NCI-H524 (cell line): ENCODE measurements at regions not wholly inside any gene's neighbourhood (a gene's known extent, or its start where the extent isn't known, plus 50 kb on each side); places are given as distances from the start of the nearest gene placed in this dataset.
"Not testable (repeated sequence)": the region's sequence is repeated elsewhere in the genome, so short reads cannot be mapped to it uniquely, and the experiment has no call there.

Source experiments
- DNase-seq, 2 experiments: peaks; one replicate each; lab custom pipeline; 2025; lab: John Stamatoyannopoulos, UW

DNA sequence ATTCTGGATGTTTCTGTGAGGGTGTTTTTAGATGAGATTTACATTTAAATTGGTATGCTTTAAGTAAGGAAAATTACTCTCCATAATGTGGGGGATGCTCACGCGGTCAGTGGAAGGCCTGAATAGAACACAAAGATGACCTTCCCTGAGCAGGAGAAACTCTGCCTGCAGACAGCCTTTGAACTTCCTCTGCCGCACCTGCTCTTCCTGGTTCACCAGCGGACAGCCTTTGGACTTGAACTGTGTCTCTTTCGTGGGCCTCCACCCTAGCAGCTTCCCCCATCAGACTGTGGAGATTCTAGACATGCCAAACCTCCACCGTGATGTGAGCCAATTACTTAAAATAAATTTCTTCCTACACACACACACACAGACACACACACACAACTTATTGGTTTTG lies 210.7 kb downstream of the EFCAB11 start:
- no peak for DNase-seq

DNA sequence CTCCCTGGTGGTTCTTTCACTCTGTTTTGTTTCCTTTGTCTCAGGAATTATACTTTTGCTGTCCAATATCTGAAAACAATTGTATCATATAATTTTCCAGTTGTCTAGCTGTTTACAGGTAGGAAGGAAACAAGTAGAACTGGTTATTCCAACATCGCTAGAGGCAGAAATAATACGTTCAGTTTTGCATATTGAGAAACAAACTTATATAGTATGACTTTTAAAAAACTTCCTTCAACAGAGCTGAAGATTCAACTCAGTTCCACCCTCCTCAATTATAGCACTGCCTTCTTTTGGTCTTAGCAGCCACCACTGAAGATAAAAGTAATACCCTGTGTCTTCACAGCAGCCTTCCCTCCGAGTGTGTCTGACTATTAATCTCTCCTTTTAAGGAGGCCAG lies 214.3 kb downstream of the EFCAB11 start:
- DNase-seq, result no peak

DNA sequence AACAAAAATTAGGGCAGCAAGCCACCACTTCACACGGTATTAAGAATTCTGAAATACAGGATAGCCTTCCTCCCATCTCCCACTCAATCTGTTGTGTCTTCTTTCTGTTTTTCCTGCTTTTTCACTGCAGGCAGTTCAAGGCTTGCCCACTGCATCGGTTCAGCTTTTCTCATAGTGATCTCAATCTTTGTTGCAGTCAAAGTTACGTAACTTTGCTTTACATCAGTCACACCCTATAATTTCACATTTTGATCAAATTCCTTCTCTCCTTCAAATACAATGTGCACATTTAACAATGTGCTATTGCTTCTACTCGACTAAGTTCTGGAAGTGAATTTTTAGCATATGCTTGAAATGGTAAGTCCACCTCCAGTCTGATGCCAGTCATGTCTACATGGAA lies 217.6 kb downstream of the EFCAB11 start:
- no peak for DNase-seq

DNA sequence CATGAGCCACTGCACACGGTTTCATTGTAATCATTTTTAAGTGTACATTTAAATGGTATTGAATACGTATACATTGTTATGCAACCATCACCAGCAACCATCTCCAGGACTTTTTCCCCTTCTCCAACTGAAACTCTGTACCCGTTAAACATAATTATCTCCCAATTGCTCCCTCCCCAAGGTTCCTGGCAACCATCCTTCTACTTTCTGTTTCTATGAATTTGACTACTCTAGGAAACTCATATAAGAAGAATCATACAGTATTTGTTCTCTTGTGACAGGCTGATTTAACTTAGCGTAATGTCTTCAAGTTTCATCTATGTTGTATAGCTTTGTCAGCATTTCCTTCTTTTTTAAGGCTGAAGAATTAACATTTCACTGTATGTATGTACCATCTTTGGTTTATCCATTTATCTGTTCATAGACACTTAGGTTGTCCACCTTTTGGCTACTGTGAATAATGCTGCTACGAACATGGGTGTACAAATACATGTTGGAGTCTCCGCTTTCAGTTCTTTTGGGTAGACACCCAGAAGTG lies 223.1 kb downstream of the EFCAB11 start:
- DNase-seq, result no peak

DNA sequence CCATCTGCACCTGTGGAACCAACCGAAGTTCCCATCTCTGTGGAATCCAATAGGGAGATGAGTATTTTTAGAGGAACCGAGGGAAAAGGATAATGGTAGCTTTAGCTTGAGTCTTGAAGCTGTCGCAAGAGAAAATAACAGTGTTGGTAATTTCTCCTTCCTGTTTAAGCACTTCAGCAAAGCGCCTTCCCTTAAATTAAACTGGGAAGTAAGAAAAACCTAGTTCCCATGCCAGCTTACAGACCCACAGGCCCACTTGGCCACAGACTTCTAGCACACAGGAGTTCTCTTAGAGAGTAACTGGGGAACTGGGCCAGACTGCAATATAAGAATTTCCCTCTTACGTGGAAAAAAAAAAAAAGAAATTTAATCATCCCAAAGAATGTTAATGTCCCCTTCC lies 223.8 kb downstream of the EFCAB11 start:
- no peak for DNase-seq

DNA sequence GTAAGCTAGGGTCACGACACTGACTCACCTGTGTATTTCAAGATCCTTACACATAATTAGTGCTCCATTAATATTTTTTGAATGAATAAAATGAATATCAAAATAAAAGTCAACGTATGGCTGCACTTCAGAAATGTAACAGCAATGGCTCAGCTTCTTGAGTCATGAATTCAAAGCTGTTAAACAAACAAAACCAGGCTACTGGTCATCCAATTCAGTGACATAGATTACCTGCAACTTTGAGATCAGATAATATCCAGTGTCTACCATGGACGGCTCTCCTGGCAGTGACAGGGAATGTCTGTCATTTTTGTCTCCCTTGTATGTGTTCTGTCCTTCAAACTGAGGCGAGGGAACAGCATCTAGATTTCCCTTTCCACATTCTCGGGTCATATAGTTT lies 225.6 kb downstream of the EFCAB11 start:
- no peak for DNase-seq

DNA sequence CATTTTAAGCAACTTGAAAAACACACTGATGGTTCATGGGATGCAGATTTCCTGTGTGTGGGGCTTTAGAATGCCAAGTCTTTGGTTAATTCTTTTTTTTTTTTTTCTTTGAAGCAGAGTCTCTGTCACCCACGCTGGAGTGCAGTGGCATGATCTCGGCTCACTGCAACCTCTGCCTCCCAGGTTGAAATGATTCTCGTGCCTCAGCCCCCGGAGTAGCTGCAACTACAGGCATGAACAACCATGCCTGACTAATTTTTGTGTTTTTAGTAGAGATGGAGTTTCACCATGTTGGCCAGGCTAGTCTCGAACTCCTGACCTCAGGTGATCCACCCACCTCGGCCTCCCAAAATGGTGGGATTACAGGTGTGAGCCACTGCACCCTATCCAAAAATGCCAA lies 228.3 kb downstream of the EFCAB11 start:
- DNase-seq, result not testable (repeated sequence)

DNA sequence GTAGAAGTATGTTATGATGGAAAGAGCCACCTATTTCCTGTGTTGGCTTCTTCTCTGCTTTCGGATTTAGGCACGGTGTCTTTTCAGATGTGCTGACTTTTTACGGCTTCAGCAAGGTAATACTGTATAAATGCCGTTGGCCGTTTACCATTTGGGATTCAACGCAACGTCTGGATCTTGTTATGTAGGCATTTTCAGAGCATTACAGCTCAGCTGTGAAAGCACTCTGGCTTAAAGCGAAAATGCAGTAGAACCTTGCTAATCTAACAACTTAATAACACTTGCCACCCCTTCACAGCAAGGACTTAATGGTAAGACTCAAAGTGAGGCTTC lies 229.9 kb downstream of the EFCAB11 start:
- DNase-seq, result no peak

DNA sequence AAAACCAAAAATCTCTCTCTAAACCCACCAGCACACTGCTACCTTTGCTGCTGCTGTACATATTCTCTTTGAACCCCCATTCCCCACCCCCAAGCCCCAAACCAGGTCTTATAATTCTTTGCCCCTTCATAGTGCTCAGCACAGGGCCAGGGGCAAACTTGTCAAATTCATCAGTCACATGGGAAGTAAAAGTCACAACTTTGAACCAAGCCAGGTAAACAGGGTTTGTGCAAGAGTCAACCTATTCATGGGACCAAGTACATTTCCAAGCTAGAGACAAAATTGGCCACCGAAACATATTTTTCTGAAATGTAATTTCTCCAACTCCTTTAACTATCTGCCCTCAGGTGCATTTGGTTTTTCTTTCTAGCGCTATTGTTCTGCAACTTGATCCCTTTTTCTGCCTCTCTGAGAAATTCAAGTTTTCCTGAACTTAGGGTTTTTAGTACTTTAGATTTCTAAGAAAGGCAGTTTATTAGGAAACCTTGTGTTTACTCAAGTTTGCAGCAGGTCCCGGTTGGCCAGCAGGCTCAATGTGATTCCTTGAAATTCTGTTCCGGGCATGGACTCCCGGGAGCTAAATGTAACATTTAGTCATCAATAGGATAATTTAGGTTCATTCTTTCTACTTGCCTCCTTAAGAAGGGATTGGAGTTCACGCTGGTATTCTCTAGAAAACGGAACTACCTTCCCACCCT lies 230.5 kb downstream of the EFCAB11 start:
- DNase-seq, result no peak

DNA sequence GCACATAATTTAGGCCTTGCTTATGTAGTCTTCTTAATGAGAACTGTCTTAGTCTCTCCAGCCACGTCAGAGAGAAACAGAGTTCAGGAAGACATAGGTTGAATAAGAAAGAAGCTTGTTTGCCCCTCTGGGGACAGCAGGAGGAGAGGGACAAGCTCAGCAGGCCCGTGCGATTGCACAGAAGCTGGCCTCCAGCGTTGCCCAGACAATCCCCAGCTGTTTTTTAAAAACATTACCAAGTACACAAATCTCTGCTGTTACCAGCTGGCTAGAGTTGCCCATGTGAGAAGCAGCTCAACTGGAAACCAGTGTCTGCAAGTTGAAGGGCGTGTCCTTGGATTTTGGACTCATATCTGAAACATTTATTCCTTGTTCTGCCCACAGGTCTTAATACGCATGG lies 232.6 kb downstream of the EFCAB11 start:
- peak in 1 of 2 experiments; percentile 35 for DNase-seq

DNA sequence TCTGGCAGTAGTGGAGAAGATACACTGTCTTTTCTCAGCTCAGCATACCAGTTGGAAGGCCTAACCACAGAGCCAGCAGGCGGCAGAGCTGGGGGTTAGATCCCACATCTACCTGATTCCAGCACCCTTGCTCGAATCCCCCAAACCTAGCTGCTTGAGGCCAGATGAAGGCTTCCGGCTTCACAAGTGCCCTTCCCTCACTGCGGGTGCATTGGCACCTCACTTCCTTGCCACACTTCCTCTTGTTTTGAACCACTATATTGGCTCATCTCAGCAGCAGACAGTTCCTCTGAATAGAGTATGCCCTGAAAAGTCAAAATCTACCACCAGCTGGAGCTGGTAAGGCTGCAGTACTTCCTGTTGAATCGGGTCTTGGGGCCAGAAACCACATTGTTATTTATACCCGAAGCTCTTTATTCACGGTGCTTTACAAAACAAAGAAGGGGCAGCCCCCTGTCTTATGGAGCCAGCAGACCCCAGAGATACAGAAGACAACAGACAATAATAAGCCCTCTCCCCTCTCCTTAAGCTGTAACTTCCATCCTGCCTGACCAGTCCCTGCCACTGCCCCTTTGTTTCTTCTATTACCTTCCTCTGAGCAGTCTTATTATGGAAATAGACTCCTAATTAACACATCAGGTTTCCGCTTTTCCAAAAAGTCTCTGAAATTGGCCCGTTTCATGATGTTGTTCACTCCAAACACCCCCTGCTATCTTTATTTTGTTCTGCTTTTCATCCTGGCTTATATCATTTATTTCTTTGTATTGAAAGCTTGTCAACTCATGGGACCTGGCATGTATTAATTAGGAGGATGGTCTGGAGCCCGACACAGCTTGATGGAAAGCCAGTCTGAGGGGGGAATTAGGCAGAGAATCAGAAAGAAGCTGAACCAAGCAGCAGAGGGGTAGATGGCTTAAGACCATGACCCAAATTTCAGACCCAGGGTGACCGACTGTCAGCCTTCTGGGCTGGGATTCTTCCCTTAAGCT lies 233.5 kb downstream of the EFCAB11 start:
- DNase-seq, result no peak

DNA sequence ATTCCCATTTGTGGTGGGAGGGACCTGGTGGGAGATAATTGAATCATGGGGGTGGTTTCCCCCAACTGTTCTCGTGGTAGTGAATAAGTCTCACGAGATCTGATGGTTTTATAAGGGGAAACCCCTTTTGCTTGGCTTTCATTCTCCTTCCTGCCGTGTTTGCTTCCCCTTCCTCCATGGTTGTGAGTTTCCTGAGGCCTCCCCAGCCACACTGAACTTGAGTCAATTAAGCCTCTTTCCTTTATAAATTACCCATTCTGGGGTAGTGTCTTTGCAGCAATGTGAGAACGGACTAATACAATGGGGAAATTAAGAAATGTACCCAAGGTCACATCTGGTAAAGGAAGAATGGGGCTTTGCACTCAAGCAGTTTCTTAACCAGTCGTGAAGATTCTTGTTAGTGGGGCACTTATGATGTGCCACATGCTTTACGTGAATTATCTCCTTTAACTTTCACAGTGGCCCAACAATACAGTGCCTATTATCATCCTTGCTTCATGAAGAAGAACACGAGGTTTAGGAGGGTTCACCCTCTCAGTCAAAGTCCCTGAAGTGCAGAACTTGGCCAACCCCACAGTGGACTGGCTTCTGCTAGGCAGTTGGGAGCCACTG lies 234.3 kb downstream of the EFCAB11 start:
- DNase-seq, result no peak

DNA sequence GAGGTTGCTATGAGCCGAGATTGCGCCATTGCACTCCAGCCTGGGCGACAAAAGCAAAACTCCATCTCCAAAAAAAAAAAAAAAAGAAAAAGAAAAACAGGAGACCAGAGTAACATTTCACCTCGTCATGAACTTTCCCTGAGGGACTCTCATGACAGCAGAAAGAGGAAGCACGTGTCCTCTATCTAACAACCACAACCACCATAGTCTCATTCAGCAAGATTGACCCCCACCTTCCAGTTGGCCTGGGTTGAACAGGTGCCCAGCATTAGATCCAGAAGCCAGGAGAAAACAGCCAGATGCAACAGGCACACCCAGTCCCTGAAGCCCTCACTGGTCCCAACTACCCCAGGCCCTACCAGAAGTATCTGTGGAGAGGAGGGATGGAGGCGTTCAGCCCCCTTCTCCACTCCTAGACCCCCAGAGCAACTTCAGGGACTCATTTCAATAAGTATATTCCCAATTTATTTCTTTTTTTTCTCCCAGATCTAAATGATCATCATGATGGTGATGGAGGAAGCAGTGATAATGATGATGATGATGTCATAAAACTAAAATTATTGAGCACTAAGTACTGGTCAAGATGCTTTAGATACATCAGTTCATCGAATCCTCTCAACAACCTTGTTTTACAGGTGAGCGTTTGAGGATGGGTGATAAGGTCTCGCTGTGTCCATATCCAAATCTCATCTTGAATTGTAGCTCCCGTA lies 235.0 kb downstream of the EFCAB11 start:
- no peak for DNase-seq

DNA sequence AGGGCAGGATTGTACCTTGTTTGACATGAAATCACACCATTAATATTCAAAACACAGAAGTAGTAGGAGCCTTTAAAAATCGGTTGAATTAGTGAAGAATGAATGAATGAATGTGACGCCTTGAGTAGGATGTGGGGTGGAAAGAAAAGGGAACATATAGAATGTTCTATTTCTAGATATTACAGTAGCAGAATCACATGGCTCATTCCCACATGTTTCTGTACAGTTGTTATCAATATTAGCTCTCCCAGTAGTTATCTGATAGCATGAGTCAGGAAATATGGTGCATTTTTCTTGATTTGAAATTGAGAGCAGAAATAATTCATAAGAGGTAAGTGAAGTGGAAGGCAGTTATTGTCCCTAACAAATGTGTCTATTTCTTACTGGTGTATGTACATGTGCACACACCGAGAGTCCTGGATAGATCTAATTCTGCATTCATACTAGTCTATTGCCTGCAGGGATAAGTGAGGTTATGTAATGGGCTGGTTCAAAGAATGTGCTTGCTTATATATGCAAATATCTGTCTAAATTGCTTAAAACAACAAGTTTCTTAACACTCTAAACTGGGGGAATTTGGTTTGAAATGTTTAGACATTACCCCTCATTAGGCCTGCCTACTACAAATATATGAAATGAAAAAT lies 245.4 kb downstream of the EFCAB11 start:
- no peak for DNase-seq

DNA sequence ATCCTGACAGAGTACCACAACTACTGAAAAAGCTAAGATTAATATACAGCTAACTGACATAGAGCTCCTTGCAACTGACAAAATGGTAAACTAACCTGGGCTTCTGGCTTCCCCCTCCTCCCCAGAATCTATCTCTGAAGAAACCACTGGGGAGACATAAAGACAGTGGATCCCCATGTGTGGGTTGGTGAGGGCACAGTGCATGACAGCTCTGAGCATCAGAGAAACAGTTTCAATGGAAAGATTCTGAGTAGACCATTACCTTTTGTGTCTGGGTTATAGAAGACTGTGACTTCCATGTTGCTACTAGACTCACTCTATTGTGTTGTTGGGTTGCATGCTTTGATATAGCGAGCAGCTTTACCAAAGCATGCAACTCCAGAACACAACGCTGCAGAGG lies 247.4 kb downstream of the EFCAB11 start:
- no peak for DNase-seq

DNA sequence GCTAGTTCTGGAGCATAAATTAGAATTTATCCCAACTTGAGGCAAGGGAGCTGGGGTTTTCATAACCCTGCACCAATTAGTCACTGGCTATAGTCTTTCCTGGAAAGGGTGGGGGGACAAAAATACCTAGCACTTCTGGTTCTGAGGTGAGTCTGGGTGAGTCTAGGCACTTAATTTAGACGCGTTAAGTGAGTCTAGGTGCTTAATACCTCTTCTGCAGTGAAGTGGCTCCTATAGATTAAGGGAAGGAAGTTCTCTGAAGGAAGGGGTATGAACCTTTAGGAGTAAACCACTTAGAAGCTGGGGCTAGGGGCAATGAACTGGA lies 251.7 kb downstream of the EFCAB11 start:
- peak; percentile 36 to 44 for DNase-seq

DNA sequence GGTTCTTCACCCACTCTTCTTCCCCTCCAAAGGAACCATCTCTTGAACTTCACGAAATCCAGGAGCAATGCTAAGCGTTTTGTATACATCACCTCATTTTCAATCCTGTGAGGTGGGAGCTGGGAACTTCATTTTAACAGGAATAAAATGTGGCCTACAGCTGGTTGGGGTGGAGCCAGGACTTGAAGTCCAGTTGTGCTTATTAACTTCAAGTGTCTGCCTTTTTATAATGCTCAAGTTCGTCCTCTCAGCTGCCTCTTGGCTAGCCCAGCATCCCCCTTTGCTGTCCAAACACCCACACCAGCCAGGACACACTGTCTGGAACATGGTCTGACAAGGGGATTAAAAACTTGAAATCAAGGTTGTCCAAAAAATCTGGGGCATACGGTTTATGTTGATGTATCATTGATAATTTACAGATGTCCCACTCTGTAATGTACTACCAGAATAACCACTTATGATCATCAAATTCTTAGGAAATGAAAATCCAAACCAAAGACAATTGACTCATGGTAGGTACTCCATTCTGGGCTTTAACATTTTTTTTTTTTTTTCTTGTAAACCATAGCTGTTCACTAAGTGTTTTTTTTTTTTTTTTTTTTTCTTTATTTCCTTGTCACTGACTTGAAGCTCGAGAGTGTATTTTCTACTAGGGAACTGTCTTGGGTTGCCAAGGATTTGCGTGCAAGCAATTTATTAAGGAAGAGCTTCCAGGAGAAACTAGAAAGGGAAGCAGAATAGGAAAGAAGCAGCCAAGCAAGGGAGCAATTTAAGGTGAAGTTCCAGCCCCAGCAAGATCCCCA lies 252.3 kb downstream of the EFCAB11 start:
- peak; percentile 75 to 89 for DNase-seq

DNA sequence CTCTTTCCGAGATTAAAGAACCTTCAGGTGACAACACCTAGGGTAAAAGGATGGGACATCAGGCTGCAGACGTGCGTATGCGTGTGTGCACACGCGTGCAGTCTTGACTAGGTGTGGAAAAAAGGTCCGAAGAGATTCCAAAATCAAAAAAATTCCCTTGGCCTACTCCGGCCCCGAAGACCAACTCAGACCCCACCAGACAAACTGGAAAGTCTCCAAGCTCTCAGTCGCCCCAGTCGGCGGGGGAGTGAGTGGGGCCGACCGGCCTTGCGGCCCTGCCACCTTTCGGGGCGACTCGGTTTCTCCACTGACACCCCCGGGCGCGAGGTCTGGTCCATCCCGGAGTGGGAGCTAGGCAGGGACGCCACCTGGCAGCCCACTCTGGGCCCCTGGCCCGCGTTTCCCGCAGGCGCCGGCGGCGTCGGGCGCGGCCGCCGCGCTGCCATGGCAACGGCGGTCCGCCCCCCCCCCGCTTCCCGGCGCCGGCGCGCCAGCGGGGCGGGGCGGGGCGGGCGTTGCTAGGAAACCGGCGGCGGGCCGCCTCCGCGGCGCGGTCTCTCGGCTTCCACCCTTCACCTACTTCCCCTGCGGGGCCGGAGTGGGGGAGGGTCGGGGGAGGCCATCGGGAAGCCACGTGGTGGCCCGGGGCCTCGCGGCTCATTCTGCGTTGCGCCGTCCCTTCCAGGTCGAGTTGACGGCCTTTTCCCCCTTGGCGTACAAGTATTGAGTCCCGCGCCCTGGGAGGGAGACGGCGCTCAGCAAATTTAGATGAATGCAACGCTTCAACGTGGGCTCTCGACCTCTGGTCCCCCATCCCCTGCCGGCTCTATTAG lies 253.1 kb downstream of the EFCAB11 start:
- DNase-seq, result peak; percentile 88 to 93

DNA sequence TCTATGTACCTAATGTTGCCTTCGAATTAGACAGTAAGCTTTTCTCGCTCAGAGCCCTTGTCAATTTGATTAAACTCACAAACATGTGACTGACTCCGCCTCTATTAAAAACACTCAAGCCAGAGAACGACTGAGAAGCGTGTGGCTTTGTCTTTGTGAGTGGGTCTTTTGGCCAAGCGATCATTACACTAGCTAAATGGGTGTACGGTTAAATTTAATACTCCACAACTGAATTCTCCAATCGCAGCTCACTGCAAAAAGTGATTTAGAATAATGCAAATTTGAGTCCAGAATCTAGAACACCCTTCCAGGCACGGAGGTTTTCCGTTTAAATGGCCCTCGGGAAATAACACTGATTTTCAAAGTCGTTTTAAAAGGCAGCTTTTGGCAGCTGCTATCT lies 253.7 kb downstream of the EFCAB11 start:
- peak in 1 of 2 experiments; percentile 43 for DNase-seq

DNA sequence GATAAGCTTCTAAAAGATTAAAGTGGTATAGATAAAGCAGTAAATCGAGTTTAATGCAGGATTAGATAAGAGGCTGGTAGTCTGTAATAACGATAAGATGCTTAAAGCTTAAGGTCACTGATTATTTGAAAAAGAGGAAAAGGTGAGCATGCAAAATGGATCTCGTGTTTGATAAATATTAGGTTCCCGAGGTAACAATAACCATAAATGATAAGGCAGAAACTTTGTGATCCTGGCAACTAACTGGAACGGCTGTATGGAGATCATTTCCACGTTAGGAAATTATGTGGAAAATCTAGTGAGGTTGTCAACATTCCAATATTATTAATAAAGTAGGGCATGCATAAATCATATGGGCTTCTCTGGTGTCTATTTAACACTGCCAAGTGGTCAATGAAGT lies 255.5 kb downstream of the EFCAB11 start:
- no peak for DNase-seq
